Motor neuron (in vitro differentiated cells): ENCODE measurements at regions not wholly inside any gene's neighbourhood (a gene's known extent, or its start where the extent isn't known, plus 50 kb on each side); places are given as distances from the start of the nearest gene placed in this dataset.

Source experiments
- ATAC-seq, 8 experiments: fragments of 200-7000 bp; cut with Tn5 transposase; replicated peaks in 6 of 8; 2 replicates each; pipeline ENCODE4 v1.8.0; 2021; ENCODE audit warnings: mild to moderate bottlenecking in 8 of 8, moderate library complexity in 8 of 8
- H3K27ac ChIP-seq, 2 donors: fragments of 250-450 bp; sonication (Bioruptor Pico); 2 replicates each; pipeline ENCODE4 v1.9.0; 2021; ENCODE audit warnings: antibody characterized with exemption in 2 of 2, mild to moderate bottlenecking in 2 of 2, moderate library complexity in 1 of 2
- H3K4me1 ChIP-seq, 2 donors: fragments of 250-450 bp; sonication (Bioruptor Pico); replicated peaks in 1 of 2; 2 replicates each; pipeline ENCODE4 v1.6.1; 2021; ENCODE audit warnings: antibody characterized with exemption in 2 of 2, mild to moderate bottlenecking in 2 of 2, moderate library complexity in 1 of 2
- H3K4me3 ChIP-seq, 5 donors: fragments of 250-450 bp; sonication (Bioruptor Pico); 2 replicates each; pipeline ENCODE4 v1.9.0; 2021; ENCODE audit warnings: antibody characterized with exemption in 5 of 5, mild to moderate bottlenecking in 5 of 5, moderate library complexity in 4 of 5
- WGBS, 10 experiments: fragments of 450-650 bp; shearing (Covaris generic); methylation state at CpG; one replicate each; pipeline ENCODE4 v1.0.0; 2022; 5-methylcytosine and 5-hydroxymethylcytosine counted together
- in situ Hi-C, 9 experiments: fragments of 400-800 bp; cut with MboI; loops; one replicate each; pipeline ENCODE4 v1.15.0; 2021; ENCODE audit warnings: low sequenced_read_pairs in 9 of 9, low pct_unique_long_range_greater_than_20kb in 2 of 9; ENCODE audit not compliant: unreplicated experiment in 9 of 9

DNA sequence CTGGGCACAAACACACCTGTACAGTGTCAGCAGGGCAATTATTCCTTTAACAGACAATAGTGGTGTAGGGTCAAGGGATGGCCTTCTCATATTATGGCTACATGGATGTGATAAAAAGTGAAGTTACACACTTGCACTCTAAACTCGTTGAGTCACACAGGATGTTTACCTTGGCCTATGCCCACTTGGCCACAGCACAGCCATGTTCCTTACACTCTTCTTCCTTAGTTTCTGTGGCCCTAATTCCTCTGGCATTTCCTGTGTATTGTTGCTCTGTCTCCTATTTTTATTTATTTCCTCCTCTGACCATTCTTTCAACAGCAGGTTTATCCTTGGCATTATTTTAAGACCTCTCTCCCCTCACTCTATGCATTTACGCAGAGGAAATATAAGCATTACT is 86.8 kb upstream of the NPFFR2 start:
- WGBS, 10 experiments: 0 to 100% (median 86%) methylated on average over 1 to 2 of the region's 2 CpGs; no CpG with 5 or more reads in 1 of the 10 experiments
- ATAC-seq: no peak
- Histone ChIP-seq H3K4me1 (no peaks in the 10 kb centered on the region), H3K27ac (no peak overlapping the region), H3K4me3 (no peak overlapping the region)
- in situ Hi-C loops: loop anchor here in 1 of 9 experiments (25.0 kb wide), 1 partner anchor 208 kb away; no protein-coding TSS in a partner anchor

DNA sequence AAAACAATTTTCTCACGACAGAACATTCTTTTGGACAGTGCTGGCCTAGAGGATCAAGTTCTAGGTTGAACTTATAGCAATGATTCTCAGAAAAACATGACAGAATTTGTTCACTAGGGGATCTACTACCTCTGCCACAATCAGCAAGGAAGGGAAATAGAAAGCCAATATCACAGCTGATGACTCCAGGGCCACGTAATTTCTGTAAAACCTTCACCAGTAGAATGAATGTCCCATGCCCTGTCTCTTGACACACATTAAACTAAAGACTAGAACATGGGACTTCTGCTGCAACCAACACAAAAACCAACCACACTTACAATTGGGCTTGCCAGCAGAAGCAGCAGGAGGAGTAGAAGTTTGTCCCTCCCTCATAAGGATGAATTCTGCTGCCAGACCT is 86.0 kb upstream of the NPFFR2 start:
- ATAC-seq: no peak
- WGBS, 10 experiments: 0 to 70% (median 31%) methylated on average over 1 to 2 of the region's 2 CpGs; no CpG with 5 or more reads in 2 of the 10 experiments
- Histone ChIP-seq H3K4me1 (no peaks in the 10 kb centered on the region), H3K27ac (no peak overlapping the region), H3K4me3 (no peak overlapping the region)
- in situ Hi-C loops: loop anchor here in 1 of 9 experiments (25.0 kb wide), 1 partner anchor 208 kb away; no protein-coding TSS in a partner anchor

DNA sequence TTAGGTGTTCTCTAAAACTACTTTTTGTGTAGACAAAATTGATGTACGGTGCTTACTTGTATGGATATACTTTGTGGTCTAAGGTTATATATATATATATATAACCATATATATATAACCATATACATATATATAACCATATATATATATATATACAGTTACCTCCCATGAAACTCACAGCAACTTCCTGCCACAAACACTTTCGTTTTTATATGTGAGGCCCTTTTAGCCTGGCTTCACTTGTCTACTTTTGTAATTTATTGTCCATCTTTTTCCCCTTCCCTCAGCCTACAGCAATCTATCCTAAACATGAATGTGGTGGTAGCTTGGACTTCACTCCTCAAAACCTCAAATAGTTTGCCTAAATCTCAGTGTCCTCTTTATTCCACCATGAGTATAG is 72.8 kb upstream of the NPFFR2 start:
- in situ Hi-C loops: no loop called here

DNA sequence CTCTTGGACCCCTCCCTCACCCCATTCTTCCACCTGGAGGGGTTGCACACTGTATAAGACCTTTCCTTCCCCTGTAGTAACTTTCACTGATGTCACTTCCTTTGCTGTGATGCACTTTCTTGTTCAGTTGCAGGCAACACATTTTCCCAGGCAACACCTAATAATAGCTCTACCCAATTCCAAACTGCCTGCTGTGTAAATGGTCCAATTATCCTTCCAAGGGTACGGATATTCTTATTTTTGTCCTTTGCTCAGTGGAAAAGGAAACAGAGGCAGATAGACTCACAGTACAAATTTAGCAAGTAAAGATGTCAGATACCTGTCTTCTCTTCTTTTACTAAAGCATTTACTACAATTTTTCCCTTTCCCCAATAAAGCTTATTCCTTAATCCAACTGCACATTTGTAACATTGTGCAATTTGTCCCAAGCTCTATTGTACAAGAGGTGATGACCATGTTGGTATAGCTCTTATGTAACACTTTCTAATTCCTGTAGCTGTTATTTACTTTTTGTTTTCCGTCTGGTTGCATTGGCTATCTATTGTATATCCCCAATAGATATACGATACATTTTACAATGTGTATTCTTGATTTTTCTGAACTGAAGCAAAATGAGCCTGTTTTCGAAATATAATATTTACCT is 69.1 kb upstream of the NPFFR2 start:
- Histone ChIP-seq H3K4me3 (no peak overlapping the region), H3K4me1 (no peaks in the 10 kb centered on the region), H3K27ac (no peak overlapping the region)
- WGBS, 10 experiments: 19 to 95% (median 85%) methylated on average over 2 to 4 of the region's 4 CpGs
- in situ Hi-C loops: no loop called here
- ATAC-seq: no peak

More for the DNA sequence above, 72.8 kb upstream of the NPFFR2 start:
- Histone ChIP-seq H3K27ac (no peak overlapping the region), H3K4me1 (no peaks in the 10 kb centered on the region), H3K4me3 (no peak overlapping the region)
- ATAC-seq: no peak
- 0 to 100% (median 58%) methylated on average over 1 to 2 of the region's 2 CpGs; no CpG with 5 or more reads in 1 of the 10 experiments for WGBS, 10 experiments

DNA sequence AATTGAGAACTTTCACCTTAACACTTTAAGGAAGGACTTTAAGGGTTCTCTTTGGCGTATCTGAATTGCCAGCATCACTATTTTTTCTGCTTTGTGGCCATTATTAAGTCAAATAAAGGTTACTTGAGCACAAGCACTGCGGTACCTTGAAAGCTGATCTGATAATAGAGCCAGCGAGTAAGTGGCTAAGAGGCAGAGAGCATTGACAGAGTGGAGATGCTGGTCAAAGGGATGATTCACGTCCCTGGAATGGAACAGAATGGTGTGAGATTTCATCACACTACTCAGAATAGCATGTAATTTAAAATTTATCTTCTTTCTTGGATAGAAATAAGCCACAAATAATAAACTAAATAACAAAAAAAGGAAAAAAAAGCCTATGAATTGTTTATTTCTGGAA is 57.1 kb upstream of the NPFFR2 start:
- H3K27ac ChIP-seq: no peak overlapping the region
- H3K4me1 ChIP-seq: no peaks in the 10 kb centered on the region
- 0 to 90% (median 61%) methylated on average over 2 to 4 of the region's 4 CpGs; no CpG with 5 or more reads in 2 of the 10 experiments for WGBS, 10 experiments
- H3K4me3 ChIP-seq: no peak overlapping the region
- peak in 6 of 8 experiments; percentile 41 to 91 (median 70) for ATAC-seq
- in situ Hi-C loops: no loop called here

DNA sequence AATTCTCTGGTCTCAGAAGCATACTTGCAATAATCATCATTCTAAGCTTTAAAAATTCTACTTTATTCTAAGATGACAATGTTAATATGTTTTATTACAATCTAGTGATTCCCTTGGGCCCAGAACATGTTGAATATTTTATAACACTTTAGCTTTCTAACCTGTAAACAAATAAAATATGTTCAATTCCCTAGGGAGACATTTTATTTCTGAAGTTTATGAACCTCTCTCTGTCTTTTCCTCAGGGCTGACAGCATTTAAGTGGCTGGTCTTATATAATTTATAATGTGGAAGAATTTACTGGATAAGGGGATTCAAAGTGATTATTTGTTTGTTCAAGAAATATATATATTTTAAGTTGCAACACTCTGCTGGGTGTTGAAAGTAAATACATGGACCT is 55.3 kb upstream of the NPFFR2 start:
- peak in 3 of 8 experiments; percentile 42 to 64 (median 43) for ATAC-seq
- no peak overlapping the region for H3K27ac ChIP-seq
- H3K4me1 ChIP-seq: no peaks in the 10 kb centered on the region
- no peak overlapping the region for H3K4me3 ChIP-seq
- in situ Hi-C loops: no loop called here

DNA sequence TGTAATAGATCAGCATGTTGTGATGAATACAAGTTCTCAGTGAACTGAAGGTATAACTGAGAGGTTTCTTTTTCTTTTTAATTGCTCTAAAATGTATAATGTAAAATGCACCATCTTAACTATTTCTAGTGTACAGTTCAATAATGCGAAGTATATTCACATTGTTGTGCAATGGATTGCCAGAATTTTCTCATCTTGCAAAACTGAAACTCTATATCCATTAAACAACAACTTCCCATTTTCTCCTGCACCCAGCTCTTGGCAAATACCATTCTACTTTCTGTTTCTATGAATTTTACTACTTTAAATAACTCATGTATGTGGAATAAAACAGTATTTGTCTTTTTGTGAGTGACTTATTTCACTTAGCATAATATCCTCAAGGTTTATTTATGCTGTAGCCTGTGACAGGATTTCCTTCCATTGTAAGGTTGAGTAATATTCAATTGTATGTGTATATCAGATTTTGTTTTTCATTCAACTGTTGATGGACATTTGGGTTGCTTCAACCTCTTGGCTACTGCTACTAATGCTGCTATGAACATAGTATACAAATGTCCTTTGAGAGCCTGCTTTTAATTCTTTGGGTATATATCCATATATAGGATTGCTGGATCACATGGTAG is 53.5 kb upstream of the NPFFR2 start:
- WGBS, 10 experiments: 40 to 100% (median 67%) methylated on average over 1 of the region's 1 CpG
- no peak overlapping the region for H3K27ac ChIP-seq
- in situ Hi-C loops: no loop called here
- no peak overlapping the region for H3K4me3 ChIP-seq
- no peaks in the 10 kb centered on the region for H3K4me1 ChIP-seq
- peak in 2 of 8 experiments; percentile 41 to 74 for ATAC-seq

DNA sequence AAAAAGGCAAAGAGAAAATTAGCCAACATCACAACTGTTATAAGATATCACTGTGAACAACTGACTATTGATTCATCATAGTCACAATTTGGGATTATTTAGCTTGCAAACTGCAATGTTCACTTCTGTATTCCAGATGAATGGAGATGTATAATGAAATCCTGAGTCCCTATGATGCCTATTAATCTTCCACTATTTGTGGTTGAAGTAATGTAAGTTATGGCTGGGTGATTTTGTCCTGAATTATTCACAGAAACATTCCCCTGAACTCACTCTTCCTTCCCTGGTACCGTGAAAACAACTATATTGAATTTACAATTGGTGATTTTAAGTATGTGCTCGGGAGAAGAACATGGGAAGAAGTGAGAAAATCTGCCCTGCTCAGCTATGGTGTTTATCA is 50.8 kb upstream of the NPFFR2 start:
- Histone ChIP-seq H3K4me3 (no peak overlapping the region), H3K4me1 (no peaks in the 10 kb centered on the region), H3K27ac (no peak overlapping the region)
- WGBS, 10 experiments: 0 to 100% (median 100%) methylated on average over 1 to 2 of the region's 2 CpGs; no CpG with 5 or more reads in 3 of the 10 experiments
- in situ Hi-C loops: no loop called here
- no peak for ATAC-seq
